Brain pericyte (primary cell): ENCODE measurements at regions not wholly inside any gene's neighbourhood (a gene's known extent, or its start where the extent isn't known, plus 50 kb on each side); places are given as distances from the start of the nearest gene placed in this dataset.

Experiments used
- DNase-seq: peaks from one replicate; pipeline ENCODE4 v3.0.0-alpha.2; 2012; ENCODE audit warnings: low read depth, low spot score

GRCh38 chr1:187236199-187236598 lies 407.4 kb downstream of the PLA2G4A start:
- no peak for DNase-seq

DNA sequence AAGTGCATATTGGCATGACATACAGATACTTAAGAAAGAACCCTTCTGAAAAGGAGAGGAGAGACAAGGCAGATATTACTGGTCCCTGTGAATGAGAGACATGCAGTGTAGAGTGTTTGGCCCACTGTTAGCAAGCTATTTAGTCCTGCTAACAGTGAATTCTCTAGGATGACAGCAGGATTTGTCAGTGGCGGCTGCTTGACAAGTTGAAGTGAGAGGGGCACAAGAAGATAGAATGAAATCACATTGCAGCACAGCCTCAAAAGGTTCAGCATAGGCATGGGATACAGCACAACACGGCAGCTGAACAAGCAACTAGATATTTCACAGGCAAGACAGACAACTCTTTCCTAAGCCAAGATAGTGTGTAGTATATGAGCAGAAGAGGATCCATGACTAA lies 407.9 kb downstream of the PLA2G4A start:
- DNase-seq: no peak

GRCh38 chr1:187237542-187237941 lies 408.8 kb downstream of the PLA2G4A start:
- no peak for DNase-seq

DNA sequence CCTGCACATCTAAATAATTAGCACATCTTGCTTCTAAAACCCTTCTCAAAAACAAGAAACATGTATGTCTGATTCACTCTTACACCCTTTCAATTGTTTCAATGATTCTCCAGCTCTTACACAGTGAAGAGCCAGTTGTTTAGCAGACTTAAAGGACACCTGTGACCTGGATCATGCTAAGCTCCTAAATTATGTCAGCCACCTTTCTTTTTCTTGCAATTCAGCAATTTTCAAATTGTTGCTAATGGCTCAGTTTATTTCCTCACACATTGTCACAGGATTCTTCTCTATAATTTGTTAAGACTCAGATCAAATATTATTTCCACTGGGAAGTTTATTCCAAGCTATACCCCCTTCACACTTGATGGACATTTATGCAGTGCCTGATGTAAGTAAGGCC lies 413.2 kb downstream of the PLA2G4A start:
- DNase-seq: no peak

DNA sequence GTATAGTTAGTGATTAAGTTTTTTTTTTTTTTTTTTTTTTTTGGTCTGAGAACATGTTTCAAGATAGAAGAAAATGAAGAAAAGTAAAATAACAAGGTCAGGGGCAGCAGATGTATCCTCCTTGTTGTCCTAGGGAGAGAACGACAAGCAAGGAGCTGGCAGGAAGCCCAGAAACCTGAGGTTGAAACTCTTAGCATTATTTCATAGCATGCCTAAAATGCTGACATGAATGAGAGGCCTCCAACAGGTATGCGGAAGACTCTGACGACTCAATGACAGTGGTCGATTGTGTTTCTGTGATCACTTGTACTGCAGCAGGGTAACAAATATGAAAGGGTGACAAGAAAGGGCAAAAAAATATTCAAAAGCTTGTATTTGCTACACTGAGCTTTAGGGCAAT lies 415.9 kb downstream of the PLA2G4A start:
- DNase-seq: no peak

DNA sequence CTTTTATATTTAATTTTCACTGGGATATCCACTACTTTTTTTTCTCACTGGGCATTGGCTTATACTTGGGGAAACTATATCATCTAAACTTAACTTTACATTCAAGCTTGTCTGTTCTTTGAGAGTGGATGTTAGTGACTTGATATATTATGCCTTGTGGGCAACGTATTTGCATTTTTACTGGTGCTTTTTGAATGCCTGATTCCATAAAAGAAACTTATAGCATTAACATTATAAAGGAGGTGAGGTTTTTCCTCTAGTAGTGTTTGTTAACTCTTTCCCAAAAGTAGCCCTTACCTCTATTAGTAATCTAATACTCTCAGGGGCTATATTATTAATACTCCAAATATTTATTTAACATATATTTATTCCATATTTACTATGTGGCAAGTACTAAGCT lies 416.5 kb downstream of the PLA2G4A start:
- no peak for DNase-seq

GRCh38 chr1:187249196-187249595 lies 420.4 kb downstream of the PLA2G4A start:
- no peak for DNase-seq

DNA sequence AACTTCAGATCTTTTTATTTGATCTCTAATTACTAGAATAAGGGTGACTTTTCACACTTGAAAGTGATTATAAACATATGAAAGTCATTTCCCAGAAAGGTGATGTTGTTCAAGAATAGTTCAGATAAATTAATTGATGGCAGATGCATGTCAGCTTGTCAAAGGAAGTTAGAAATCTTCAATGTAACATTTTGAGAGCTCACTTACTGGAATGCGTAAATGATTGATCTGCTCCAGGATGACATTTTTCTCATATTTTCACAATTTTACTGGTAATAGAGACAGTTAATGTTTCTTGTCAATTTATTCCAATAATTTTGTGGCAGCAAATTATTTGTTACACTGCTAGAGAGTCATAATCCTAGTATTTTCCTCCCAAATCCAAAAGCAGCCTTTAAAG lies 424.2 kb downstream of the PLA2G4A start:
- no peak for DNase-seq

DNA sequence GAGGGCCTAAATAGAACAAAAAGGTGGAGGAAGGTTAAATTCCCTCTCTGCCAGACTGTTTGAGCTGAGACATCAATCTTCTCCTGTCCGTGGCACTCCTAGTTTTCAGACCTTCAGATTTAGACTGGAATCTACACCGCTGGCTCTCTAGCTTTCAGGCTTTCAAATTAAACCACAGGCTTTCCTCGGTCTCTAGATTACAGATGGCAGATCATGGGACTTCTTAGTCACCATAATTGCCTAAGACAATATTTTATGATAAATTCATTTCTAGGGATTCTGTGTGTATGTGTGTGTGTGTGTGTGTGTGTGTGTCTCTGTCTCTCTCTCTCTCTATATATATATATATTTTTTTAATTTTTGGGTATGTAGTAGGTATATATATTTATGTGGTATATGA lies 428.7 kb downstream of the PLA2G4A start:
- DNase-seq: no peak

DNA sequence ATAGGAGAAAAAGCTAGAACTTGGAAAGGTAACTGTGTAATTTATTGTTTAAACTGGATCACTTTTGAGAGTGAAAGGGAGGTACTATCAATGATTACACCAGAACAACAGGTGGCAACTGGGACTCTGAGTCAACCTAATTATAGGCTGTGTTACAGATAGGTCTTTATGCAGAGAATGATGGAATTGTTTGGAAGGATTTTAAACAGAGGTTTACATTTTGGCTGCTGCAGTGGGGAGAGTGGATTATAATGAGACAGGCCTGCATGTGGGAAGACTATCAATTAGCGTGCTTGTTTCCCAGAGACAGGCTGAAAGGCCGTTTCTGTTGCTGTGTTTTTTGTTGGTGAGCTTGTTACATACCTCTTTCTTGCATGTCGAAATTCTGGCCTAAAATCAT lies 432.9 kb downstream of the PLA2G4A start:
- no peak for DNase-seq

DNA sequence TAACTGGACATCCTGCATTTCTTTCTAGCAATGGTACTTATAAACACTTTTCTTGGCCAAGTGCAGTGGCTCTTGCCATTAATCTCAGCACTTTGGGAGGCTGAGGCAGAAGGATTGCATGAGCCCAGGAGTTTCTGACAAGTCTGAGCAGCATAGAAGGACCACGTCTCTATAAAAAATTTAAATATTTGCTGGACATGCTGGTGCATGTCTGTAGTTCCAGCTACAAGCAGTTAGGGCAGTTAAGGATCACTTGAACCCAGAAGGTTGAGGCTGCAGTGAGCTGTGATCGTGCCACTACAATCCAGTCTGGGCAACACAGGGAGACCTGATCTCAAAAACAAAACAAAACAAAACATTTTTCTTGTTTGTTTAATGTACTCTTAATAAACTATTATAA lies 434.0 kb downstream of the PLA2G4A start:
- no peak for DNase-seq

- DNase-seq: no peak
These were observed 436.4 kb downstream of the PLA2G4A start for GRCh38 chr1:187264995-187265602.

DNA sequence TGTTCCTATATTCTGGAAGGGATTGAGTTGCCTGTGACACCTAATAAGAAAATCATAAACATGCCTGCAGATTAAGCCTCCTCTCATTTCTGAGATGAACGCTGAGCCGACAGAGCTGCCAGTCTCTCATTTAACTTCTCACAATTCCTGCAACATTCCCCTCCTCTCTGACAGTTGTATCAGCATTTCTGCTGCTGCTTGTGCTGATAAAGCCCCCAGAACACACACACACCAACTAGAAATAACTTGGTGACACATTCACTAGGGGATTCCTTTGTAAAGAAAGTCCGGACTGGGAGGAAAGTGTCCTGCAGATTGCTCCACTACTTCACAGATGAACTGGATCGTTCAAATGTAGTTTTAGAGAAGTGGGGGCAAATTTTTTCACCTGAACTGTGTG lies 437.3 kb downstream of the PLA2G4A start:
- no peak for DNase-seq

DNA sequence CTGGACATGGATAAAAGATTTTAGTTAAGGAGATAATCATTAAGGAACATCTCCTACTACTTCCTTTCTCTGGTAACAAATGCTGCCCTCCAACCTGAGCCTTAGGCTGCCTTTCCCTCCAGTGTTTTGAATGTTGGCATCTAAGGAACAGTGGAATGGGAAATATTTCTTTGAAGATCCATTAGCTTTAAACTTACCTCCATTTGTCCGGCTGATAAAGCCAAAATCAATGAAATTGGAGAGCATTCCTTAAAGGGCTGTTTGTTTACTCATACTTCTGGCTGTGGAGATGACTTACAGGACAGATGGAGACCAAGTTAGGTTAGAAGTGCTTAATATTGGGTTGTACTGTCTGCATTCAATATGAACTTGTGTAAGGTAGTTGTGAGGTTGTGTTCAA lies 439.1 kb downstream of the PLA2G4A start:
- DNase-seq: no peak

DNA sequence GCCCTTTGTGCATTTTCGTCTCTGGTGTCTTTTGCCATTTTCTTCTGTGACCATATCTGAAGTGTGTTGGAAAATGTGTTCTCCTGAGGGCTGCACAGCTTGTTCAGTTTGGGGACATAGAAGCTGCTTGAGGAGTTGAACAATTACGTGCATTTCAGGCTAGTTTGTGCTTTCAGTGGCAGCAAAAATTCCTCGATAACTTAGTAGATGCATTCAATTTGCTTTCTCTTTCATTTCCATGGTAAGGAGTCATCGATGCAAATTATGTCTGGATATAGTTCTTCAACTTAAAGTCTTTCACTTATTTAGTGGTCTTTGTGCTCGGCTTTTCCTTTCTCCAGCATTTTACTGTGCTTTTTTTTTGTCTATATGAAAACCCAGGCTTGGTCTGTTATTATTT lies 441.5 kb downstream of the PLA2G4A start:
- DNase-seq: no peak

DNA sequence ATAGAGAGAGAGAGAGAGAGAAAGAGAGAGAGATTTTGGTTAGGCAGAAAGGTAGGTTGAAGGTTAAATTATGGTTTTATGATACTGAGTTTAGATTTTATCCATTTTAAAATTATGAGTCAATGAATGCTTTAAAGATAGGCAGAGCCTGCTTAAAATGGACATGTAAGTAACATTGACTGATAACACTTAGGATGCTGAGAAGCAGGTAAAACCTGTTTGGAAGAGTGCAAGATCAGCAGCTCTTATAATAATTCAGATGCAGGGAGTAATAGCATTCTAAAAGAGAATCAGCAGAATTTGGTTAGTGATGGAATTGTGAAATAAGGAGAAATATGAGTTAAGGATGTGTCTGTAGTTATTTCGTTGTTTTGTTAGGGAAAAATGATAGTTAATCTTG lies 446.6 kb downstream of the PLA2G4A start:
- DNase-seq: no peak

DNA sequence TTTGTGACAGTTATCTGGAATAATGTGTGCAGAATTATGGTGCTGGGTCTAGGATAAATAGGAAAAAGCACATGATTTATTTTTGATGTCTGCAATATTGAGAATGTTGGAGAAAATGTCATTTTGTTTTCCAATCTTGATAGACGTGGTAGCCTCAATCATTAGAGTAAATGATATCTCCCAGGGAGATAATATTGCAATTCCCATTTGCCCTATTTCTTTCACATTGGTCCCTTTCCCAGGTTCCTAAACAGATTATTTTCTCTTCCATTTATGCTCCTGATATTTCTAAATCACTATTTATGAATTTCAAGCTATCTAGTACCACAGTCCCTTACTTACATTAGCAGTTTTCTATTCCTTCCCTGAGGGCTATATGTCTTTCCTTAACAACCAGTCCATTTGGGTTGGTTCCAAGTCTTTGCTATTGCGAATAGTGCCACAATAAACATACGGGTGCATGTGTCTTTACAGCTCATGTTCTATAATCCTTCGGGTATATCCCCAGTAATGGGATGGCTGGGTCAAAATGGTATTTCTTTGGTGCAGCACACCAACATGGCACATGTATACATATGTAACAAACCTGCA lies 447.3 kb downstream of the PLA2G4A start:
- DNase-seq: no peak

GRCh38 chr1:187276677-187277076 lies 447.9 kb downstream of the PLA2G4A start:
- no peak for DNase-seq

DNA sequence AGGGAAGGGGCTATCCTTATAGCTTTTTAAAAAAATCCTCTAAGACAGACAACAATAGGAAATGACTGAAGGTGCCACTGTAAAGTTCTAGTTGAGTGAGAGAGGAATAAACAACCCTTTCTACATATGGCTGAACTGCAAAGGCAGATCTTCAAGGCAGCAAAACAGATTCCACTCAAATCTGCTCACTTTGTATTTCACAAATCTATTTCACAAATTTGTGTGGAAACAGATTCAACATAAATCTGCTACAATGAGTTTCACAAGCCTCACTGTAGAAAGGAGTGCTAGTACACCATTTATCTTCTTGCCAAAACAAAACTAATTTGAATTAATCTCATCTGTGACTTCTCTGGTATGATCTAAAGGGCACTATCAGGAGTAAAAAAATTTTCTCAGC lies 451.3 kb downstream of the PLA2G4A start:
- no peak for DNase-seq

DNA sequence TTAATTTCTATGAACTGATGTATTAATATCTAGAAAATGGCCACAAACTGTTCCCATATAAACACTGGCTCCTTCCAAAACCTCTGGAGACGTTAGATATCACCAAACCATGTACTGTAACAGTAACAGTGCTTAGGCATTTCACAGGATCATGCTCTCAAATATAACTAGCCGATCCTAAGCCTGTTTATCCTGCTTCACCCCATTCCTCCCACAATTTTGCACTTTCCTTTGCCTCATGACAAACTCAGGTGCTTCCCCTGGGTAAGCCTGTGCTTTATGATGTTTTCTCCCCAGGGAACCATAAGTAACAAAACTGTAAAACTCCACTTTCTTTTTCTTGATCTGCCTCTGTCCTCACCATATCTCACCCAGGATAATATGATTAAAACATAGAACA lies 452.3 kb downstream of the PLA2G4A start:
- DNase-seq: no peak

DNA sequence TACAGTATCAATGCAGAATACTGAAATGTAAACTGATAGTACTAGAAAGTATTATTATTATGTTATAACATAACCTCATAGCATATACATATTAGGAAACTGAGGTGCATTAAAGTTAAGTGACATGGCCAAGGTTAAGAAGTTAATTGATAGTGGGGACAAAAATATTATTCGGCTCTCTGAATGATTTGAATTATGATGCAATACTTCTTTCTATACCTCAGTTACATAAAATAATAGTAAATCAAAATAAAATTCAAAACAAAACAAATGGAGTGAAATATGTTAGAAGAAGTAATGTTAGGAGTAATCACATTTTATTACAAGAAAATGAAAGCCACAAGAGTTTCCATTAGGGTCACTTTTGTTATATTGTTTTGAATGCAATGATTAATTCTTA lies 455.2 kb downstream of the PLA2G4A start:
- no peak for DNase-seq

- no peak for DNase-seq
These were observed 465.9 kb downstream of the PLA2G4A start for GRCh38 chr1:187294421-187295201.

- no peak for DNase-seq
These were observed 471.3 kb downstream of the PLA2G4A start for GRCh38 chr1:187300081-187300480.
